Fibroblast of skin of left quadriceps (primary cell): ENCODE measurements at regions not wholly inside any gene's neighbourhood (a gene's known extent, or its start where the extent isn't known, plus 50 kb on each side); places are given as distances from the start of the nearest gene placed in this dataset.
A peak's percentile ranks its signal among the peaks of the same experiment; 100 is the strongest.
"Not testable (repeated sequence)": the region's sequence is repeated elsewhere in the genome, so short reads cannot be mapped to it uniquely, and the experiment has no call there.

Experiments
- DNase-seq, 2 experiments: peaks; one replicate each; pipeline ENCODE4 v3.0.0-alpha.2; 2013; ENCODE audit warnings: low read depth in 2 of 2

DNA sequence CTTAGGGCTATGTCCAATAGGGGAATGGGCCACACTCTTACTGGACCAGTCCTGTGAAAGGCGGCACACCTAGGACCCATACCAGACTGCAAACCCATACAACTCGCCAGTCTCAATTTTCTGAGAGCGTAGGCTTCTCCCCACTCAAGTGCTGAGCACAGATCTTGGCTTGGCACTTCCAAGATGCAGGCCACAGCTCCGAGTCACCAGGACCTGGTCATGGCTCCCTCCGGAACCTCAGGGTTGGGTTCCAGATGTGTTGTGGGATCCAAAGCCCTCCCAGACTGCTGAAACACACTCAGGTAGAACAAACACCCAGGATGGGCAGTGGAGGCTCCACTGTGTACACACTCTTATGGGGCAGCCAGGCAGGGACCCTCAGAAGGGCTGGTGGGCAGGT lies 103.3 kb downstream of the TMEM144 start:
- DNase-seq, result no peak

DNA sequence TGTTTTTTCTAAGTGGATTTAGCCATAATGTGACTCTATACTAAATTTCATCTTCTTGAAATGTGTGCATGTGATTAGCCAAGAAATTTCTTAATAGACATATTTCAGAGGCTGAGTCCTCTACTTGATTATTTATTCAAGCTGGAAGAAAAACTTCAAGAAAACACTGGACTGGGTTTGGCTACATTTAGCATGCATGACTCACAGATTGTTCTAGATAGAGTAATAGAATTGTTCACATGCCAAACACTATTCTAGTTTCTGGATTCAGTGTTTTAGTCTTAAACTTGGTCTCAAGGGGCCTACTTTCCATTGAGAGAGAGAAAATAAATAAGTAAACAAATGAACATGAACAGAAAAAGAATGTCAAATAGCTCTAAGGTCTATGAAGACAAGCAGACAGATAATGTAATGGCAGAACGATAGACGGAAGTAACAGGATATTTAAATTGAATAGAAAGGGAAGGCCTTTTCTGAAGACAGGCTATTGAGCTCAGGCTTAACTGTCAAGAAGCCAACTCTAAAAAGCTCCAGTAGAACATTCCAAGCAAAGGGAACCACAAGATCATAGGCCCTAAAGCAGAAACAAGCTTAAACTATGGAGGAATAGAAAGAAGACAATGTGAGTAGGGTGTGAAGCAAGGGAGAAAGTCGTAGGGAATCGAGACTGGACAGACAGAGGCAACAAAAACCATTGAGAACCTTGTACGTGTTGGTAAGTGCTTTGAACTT lies 104.6 kb downstream of the TMEM144 start:
- DNase-seq, result peak; percentile 95

DNA sequence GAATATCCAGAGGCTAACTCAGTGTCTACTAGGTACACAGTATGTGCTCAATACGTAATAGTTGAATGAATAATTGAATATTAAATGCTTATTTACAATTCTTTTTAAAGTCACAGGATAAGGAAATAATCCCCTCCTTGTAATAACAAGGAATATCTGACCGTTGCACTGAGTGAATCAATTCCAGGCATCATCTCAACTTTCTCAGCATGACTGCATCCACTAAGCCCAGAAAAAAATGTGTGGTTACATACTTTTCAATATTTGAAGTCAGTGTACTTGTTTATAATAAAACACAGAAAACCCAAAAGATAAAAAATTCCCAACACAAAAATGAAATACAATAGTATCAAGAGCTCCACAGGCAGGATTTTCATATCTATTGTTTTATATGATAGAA lies 105.4 kb downstream of the TMEM144 start:
- DNase-seq, result peak; percentile 54 to 57

DNA sequence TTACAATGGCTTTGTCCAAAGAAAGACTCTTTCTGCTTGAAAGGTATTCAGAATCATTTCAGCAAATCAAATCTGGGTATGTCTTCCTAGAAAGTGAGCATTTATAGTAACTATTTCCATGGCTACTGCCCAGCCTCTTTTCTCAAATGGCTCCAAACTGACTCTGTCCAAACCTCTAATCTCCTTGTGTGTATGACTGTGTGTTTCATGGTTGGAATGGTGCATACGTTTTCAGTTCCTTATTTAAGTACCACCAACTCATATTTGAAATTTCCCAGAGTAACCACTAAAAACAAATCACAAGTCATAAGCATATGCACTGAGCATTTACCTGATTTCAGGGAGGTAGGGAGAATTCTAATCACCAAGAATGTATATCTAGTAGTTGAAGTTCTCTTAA lies 106.0 kb downstream of the TMEM144 start:
- no peak for DNase-seq

DNA sequence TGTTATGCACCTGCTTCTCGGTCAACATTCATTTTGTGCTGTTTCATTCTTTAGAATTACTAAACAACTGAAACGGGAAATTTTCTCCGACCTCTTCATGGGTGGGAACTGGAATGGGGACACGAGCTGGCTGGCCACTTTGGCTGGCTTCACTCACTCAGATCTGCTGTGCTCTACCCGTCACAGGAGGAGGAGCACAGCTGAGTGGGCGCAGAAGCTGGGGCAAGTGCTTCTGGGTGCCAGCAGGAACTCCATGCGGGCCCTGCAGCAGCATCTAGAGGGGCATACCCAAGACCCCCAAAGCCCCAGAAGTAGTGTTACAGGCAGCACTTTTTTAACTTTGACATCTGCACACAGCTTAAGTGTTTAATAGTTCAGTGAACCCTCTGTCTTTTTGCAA lies 109.6 kb downstream of the TMEM144 start:
- no peak for DNase-seq

DNA sequence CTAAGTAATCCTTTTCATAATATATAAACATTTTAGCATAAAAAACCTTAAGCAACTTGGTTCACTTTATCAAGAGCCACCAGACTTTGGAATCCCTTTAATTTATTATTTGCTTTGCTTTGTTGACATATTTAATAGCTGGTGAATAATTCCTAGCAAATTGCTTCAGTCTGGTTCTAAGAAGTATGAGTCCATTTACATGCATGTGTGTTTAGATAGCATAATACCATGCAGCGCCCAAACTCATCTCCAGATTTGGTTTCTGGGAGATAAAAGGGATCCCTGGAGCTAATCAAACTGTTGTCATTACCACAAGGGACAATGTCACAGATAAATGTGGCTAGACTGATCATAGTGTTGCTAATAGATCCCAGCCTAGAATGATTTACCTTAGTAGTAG lies 111.8 kb downstream of the TMEM144 start:
- DNase-seq, result peak in 1 of 2 experiments; percentile 48

DNA sequence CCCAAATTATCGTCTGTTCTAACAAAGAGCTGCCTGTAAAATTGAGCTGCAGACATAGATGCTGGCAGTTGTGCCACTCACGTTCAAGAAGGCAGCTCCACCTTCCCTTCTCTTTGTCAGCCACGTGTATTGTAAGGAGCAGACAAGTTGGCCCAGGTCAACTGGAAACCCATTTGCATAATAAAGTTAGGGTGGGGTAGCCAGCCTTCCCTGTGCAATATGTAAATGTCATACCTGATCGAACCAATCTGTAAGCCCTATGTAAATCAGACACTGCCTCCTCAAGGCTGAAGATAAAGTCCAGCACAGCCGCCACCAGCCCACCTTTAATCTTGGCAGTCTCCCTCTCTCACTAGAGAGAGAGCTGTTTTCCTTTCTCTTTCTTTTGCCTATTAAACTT lies 117.2 kb downstream of the TMEM144 start:
- no peak for DNase-seq

DNA sequence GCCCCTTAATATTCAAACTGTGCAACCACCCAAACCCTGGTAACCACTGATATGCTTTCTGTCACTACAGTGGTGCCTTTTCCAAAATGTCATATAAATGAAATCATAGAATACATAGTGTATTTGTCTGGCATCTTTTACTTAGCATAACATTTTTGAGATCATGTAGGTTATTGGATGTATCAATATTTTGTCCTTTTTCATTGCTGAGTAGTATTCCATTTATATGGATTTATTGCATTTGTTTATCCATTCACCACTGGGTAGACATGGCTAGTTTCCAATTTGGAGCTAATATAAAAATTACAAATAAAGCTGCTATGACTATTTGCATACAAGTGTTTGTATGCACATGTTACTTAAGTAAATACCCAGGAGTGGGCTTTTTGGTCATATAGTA lies 121.6 kb downstream of the TMEM144 start:
- no peak for DNase-seq

DNA sequence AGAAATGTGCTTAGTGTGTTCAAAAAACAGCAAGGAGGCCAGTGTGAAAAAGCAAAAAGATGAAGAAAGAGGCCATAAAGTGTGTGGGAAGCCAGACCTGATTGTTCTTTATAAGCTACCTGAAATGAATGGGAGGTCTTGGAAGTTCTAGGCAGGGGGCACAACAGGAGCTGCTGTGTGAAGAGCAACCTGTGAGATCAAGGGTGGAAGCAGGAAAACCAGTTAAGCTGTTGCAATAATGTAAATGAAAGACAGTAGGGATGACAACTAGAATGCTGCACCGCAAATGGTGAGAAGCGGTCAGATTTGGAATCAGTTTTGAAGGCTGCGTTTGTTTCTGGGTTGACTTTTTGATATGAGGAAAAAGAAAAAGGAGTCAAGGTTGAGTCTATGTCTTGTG lies 123.5 kb downstream of the TMEM144 start:
- DNase-seq, result no peak

DNA sequence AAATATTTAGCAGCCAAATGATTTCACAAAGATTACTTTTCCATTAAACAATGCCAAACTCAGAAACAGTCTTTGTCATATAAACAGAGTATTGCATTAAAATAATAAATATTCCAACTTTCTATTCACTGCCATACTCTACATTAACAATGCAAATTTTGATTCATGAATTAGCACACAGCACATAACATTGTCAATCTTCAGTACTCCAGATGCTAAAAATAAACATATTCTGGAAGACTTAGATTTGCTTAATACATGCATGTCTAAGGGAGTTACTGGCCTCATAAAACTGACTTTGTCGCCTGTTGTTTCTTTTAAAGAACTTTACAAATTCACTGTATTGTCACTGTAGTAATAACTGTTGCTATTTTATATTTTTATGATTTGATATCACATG lies 131.6 kb downstream of the TMEM144 start:
- no peak for DNase-seq

DNA sequence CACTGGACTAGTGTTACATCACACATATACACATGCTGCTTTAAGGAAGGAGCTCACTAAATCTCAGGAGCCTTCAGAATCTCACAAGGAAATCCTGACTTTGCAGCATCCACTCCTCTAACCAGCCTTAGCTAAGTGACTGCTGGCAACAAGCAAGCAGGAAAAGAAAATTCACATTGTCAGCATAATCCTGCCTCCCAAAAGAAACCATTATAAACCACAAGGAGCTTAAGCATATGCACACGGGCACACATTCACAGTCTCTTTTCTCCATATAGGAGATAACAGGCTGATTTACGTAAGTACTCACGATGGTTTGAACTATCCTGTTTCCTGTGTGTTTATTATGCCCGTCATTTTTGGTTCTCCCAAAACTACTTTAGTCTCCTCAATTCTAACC lies 136.3 kb downstream of the TMEM144 start:
- DNase-seq, result no peak

DNA sequence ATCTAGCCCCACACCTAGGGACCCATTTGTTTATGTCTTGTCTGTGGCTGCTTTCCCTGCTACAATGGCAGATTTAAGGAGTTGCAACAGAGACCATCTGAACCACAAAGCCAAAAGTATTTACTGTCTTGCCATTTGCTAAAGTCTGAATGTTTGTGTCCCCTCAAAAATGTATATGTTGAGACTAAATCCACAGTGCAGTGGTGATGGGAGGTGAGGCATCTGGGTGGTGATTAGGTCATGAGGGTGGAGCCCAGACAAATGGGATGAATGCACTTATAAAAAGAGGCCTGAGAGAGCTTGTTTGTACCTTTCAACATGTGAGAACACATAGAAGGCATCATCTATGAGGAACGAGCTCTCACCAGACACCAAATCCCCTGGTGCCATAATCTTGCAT lies 137.3 kb downstream of the TMEM144 start:
- DNase-seq, result no peak

DNA sequence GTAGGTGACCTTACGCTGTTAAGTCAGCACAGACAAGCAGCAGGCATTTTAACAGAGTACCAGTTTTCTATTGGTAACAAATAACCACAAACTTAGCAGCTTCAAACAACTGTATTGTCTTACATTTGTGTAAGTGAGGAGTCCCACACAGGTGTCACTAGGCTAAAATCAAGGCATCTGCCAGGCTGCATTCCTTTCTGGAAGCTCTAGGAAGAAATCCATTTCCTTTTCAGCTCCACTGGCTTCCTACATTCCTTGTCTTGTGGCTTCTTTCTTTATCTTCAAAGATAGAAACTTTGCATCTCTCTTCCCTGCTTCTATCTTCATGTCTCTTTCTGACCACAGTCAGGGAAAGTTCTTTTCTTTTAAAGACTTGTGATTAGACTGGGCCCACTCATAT lies 139.9 kb downstream of the TMEM144 start:
- DNase-seq, result no peak

DNA sequence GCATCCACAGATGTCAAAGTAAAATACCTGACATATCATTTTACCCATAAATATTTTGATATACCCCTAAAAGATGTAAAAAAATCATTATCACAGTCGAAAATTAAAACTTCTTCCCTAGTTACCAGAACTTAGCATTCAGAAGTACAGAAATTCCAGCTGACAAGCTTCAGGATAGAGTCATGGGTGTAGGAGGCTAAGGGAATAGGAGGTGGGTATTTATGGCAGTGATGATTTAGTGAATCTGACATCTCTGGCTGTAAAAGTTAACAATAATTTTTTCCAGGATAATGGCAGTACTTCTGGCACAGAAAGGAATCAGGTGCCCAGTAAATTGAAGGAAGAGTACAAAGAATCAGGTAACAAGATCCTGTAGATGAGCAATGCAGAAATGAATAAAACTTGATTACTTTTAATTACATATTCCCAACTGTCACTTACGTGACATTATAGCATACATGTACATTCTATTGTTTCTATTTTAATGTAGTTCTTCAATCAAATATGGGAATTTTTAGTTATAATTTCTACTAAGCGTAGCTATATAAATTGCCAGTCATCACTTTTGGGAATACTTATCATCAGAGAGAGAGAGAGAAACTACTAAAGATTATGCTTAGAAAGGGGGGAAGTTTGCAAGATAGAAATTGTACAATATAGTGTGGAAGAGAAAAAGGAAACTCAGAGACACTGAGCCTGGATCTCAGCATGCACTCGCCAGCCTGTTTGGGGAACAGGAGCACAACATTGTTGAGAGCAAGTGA lies 143.4 kb downstream of the TMEM144 start:
- DNase-seq, result no peak

DNA sequence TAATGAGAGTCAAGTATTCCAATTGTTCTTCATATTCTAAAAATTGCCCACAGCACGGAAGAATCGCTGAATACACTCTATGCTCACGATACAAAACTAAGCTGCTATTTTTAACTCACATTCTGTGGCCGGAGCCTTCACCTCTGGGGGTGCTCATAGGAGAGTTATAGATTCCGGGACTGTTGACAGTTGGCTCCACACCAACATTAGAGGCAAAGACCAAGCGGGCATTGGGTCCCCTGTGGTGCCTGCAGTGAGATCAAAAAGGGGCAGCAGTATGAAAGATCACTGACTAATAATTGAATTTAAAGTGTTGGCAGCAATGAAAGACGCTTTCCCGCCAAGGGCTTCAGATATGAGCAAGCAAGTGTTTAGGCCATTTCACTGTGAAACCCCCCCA lies 146.0 kb downstream of the TMEM144 start:
- no peak for DNase-seq

DNA sequence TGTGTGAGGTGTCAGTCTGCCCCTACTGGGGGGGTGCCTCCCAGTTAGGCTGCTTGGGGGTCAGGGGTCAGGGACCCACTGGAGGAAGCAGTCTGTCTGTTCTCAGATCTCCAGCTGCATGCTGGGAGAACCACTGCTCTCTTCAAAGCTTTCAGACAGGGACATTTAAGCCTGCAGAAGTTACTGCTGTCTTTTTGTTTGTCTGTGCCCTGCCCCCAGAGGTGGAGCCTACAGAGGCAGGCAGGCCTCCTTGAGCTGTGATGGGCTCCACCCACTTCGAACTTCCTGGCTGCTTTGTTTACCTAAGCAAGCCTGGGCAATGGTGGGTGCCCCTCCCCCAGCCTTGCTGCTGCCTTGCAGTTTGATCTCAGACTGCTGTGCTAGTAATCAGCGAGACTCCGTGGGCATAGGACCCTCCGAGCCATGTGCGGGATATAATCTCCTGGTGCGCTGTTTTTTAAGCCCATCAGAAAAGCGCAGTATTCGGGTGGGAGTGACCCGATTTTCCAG lies 153.7 kb upstream of the RXFP1 start:
- DNase-seq, result not testable (repeated sequence)

DNA sequence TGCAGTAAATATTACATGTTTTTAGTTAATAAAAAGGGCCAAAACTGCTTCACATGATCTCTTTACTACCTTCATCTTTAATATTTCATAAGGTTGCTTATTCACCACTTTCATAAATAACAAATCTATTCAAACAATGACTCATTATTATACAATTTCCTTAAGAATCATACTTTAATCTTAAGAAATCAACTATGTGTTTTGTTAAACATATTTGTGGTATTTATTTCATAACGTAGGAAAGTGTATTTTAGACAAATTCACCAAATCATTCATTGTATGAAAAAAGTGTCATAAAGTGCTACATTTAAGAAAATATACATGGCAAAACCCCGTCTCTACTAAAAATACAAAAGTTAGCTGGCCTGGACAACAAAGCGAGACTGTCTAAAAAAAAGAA lies 150.5 kb upstream of the RXFP1 start:
- DNase-seq, result peak; percentile 9 to 12

DNA sequence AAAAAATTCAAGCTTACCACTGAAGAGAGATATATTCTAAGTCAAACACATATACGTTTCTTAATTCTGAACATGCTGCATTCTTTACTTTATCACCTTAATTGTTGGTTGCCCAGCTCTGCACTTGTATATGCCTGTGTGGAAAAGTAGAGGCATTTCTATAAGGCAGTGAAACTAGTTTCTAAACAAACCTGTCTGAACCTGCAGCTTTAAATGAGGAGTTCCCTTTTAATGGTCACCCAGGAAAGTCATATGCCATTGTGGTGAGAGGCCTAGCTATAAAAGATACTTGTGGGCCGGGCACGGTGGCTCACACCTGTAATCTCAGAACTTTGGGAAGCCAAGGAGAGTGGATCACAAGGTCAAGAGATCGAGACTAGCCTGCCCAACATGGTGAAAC lies 147.4 kb upstream of the RXFP1 start:
- DNase-seq, result no peak

DNA sequence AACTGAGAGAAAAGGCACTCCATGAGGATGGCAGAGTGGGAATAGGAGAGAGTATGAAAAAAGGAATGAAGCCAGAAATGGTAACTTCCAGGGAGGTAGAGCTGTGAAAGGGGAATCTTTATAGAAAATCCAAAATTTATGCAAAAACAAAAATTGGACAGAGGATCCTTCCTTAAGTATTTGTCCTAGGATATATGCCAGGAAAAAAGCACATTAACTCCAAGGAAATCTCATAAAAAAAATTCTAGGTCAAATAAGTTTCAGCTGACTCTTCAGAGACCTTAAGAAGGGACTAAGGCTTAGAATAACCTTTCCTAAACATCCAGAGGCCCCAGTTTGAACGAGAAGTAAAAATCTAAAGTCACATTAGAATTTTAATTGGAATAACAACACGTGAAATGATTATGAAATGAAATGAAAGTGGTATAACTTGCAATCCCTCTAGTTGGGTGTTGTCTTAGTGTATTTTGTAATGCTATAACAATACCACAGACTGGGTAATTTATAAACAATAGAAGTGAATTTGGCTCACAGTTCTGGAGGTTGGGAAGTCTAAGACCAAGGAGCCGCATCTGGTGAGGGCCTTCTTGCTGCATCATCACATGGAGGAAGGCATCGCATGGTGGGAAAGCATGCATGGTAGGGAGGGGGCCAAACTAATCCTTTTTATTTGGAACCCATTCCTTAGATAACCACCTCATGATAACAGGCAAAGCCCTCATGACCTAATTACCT lies 145.4 kb upstream of the RXFP1 start:
- no peak for DNase-seq

DNA sequence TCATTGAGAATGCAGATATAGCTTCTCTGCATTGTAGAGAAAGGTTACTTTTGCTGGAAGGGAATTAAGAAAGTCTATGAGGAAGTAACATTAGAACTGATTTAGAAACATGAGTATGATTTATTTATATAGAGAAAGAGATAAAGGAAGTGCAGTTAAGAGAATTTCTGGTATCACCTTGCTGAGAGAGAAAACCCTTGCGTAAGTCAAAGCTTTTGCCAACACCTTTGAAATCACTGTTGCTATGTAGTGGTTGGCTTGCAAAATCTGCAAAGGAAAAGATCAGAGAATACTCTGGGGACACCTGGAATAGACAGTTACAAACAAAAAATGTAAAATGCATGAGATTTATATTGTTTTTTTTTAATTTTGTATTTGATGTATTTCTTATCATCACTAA lies 137.3 kb upstream of the RXFP1 start:
- no peak for DNase-seq

DNA sequence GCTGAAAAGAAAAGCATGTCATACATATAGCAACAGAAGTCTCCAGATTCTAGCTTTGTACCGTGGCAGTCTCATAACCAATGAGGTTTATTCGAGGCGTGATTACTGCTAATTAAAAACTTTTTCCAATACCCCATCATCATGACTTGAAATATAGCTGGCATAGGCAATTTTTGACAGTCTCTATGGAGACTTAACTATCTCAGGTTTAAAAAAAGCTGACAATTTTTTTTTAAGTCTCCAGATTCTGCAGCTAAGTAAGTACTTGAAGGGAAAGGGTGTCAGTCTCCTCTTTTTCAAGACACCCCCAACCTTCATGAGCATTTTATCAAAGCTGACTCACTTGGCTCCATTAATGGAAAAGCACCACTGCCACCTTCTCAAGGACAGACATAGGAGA lies 126.3 kb upstream of the RXFP1 start:
- DNase-seq, result no peak

DNA sequence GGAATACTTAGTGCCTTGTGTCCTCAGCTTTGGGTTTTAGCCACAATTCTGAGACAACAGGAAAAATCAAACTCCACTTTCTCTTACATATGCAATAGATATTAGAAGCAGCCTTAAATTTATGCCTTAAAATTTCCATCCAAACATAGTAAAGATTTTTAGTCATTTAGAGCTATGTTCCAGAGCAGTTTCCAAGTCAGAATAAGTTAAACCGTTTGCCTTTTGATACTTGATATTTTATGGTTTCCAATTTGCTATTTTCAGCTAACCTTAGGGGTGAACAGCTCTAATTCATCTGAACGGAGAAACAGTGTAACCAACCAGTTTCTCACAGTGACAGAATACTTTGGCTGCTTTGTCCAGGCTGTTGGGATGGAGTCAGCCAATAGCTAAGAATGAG lies 125.8 kb upstream of the RXFP1 start:
- no peak for DNase-seq

DNA sequence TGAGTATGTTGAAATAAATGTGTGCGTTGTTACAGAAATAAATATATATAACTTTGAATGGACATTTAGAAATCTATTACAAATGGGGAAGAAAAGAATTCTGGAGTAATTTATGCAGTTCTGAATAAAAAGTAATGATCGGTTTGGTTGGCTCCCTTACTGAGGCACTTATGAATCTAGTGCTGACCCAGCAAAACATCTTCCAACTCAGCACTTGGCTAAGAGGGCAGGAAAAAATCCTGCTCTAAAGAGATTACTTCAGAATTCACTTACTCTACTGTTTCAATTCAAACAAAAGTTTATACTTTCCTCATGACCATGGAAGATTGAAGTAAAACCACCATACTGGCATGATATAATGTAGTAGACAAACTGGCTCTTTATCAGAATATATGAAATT lies 123.9 kb upstream of the RXFP1 start:
- no peak for DNase-seq
